ENCODE measurements at regions not wholly inside any gene's neighbourhood (a gene's known extent, or its start where the extent isn't known, plus 50 kb on each side); places are given as distances from the start of the nearest gene placed in this dataset.
"Not testable (repeated sequence)": the region's sequence is repeated elsewhere in the genome, so short reads cannot be mapped to it uniquely, and the experiment has no call there.

DNA sequence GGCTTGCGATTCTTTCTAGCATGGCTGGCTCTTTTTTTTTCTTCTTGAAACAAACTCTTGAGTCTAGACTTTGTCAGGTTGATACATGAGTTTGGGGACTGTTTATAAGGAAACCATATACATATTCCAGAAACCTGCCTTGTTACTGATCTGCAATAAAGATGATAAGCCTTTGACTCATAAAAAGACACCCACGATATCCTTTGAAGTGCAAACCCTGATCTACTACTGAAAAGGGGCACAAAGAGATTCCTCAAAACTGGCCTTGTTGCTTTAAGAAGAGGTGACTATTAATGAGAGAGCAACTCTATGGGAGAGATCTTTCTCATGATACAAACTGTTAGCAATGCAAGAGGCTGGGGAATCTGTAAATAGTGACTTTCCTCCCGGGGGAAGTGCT, 247.1 kb downstream of the ANKRD30B start:
- DNase-seq = not testable (repeated sequence)

DNA sequence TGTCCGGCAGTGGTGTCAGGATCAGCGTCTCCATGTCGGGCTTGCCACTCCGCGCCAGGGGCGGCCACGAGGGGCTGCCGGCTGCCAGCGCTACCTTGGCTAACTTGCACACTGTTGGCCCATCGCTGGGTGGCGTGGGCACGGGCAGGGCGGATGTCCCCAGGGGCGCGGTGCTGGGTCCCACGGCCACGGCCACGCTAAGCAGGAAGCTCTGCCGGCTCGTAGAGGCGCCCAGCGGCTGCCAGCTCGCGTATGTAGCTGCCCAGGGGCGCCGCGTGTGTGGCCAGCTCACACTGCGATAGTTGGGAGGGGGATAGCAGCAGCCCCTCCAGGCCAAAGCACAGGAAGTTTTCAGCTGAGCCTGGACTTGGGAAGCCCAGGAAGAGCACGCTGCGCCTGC, 249.4 kb downstream of the ANKRD30B start:
- DNase-seq = no peak

DNA sequence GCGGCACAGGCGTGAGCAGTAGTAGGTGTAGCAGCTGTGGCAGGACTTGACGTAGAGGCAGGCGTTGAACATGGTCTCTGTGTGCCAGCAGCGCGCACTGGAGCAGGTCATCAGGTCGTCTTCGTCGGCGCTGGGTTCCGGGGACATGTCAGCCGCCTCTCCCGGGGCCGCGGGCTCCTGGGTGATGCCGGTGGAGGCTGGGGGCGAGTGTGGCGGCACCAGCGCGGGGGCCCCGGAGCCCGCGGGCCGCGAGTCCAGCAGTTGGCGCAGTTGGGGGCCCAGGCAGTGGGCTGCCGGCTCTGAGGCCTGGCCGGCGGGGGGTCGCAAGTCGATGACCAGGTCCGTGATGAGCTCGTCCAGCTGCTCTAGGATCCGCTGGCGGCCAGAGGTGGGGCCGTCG, 249.9 kb downstream of the ANKRD30B start:
- DNase-seq = not testable (repeated sequence)

DNA sequence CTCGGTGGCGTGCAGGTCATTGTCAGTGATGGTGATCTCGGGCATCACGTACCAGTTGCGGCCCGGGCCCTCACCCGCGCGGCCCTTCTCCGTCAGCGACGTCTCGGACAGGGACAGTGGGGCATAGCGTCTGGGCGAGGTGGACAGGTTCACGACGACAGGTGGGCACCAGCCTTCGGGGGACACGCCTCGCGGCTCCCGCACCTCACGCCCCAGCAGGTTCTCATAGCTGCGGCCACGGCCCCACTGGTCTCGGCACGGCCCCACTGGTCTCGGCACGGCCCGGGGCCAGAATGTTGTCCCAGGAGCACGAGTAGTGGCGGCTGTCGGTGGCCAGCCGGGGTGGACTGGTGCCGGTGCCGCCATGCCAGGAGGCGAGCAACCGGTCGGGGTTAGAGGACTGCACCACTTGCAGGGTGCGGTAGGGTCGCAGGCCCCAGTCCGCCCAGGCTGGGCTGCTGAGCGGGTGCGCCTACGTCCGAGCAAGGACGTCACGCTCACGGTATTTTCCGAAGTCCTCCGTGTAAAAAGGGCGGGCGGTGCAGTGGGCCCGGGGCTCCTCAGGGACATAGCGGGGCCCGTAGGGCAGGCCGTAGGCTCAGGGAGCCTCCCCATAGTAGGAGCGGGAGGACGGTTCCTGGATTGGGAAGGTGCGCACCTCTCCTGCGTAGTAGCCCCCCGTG, 250.5 kb downstream of the ANKRD30B start:
- not testable (repeated sequence) for DNase-seq

DNA sequence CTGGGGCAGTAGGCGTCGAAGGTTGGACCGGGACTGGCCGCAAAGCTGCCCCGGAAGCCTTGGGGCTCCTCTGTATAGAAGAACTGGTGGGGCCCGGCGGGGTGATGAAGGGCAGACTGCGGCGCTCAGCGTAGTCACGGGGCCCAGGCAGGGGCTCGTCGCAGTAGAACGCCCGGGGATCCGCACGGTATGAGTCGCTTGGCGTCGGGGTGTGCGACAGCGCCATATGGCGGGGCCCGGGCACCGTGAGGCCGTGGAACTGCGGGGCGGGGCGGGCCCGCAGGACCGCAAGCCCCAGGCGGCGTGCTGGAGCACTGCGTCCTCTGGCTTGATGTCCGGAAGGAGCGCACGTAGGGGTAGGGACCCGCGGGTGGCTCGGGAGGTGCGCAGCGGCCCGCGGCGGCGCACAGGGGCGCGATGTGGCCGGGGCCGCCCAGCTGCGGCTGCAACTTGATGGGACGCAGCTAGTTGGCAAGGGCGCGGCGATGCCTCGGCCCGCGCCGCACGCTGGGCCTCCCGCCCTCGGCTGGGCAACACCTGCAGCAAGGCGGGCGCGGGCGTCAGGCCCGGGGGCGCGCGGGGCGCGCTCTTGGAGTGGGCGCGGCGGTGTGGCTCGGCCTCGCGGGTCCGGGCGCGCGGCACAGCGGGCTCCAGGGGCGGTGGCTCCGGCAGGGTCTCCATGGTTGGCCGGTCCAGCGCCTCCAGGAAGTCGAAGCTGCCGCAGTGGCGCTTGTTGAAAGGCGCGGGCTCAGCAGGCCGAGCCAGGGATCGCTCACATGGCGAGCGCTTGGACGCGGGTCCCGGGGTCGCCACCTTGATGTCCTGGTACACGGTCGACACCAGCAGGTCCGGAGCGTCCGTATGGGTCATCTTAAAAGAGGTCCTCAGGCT, 251.4 kb downstream of the ANKRD30B start:
- DNase-seq = no peak

DNA sequence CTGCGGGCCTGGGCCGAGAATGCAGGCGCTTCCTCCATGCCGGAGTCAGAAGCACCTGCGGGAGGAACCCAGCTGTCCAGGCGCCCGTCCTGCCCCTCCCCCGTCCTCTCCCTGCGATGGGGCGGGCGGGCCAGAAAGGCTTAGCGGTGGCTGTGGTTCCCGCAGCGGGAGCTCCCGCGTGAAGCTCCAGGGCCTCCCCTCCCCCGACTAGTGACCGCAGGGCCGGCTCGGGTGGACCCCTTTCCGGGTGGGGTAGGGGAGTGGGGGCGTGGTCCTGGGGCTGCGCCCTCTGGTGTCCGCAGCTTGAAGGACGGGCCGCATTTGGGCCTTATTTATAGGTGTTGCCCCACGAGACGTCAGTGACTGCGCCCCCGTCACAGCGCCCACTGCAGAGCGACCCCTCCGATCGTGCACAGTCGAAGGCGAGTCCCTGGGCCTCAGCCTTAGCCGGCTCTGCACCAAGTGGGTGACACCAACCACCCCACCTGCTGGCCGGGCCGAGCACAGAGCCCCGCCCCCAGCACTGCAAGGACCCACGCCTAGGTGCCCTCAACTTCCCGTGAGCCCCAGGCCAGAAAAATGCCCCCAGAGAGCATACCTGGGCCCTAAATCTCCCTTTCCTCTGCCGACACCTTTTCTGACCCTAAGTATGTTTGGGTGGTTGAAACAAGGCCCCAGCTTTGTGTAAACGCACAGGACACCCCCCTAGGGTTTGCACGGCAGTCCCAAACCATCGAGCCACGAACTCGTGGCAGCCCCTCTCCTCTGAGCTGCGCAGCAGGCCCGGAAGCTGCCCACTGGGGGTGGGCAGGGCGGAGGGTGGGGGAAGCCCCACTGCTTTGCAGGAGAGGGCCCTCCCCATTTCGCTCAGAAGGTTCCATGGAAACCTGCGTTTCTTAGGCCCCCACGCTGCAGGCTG, 252.4 kb downstream of the ANKRD30B start:
- not testable (repeated sequence) for DNase-seq

DNA sequence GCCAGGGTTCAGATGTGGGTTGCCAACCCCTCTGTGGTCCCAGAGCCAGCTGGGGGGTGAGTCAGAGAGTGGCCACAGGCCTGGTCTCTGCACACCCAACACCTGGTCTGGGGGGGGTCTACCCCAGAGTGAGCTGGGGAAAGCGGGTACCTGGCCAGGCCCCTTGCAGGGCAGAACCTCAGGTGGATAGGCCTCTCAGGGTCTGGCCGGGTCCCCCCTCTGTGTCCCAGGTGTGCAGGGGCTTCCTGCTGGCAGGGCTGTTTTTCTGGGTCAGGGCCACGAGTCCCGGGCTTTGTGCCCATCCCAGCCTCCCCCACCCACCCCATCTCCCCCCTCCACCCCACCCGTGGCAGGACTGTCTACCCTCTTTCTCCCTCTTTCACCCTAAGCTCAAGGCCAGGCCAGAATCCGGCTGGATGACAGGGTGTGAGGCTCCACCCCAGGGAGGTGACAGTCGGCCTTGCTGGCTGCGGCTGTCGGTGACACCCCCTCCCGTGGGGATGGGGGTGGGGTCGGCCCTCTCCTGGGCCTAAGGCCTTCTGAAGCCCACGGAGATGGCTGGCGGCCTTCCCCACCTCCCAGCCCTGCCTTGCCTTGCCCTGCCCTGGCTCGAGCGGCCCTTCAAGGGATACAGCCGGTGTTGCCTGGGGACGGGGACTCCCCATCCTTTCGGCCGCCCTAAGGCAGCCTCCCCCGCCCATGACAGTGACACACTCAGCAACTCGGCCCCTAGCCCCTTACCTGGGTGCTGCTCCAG, 253.2 kb downstream of the ANKRD30B start:
- DNase-seq = not testable (repeated sequence)

DNA sequence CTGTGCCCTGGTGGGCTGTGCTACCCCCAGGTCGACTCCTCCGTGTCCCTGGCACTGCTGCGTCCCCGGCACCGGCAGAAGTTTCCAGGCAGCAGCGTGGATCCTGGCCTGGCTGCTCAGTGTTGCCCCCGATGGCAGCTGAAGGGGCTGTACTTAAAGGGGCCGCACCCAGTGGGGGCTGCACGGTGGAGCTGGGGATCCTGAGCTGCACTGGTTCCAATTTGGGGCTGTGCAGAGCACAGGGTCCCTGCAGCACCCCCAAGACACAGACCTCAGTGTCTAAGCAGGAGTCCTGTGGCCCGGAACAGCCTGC, 253.8 kb downstream of the ANKRD30B start:
- not testable (repeated sequence) for DNase-seq

DNA sequence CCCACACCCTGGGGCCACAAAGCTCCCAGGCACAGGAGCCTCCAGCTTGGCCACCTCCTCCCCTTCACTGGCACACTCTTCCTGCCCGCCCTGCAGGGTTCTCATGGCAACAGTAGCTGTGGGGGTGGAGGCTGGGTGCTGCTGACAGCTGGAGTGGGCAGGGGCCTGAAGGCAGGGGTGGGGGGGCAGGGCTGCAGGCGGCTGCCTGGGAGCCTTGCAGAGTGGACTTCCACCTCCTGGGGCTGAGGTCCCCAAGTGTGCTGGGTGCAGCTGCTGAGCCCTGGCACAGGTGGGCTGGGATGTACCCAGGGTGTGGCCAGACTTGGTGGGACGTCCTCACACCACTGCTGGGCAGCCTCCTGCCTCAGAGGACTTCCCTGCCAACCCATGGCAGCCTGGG, 254.8 kb downstream of the ANKRD30B start:
- DNase-seq = not testable (repeated sequence)

DNA sequence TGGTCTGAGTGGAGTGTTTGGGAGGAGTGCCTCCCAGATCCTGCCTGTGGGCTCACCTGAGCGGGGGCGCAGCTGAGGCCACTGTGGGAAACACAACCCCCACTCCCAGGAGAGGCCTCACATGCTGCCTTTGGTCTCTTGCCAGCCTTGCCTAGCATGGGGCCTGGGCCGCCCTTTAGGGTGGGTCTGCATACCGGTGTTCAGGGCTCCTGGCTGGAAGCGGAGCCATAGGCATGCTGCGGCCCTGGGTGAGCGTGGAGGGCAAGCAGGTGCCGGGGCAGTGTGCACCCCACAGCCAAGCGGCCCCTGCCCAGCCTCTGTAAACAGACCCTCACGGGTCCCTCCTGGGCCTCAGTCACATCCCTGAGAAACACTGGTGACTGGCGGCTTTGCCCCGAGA, 255.3 kb downstream of the ANKRD30B start:
- DNase-seq = not testable (repeated sequence)

DNA sequence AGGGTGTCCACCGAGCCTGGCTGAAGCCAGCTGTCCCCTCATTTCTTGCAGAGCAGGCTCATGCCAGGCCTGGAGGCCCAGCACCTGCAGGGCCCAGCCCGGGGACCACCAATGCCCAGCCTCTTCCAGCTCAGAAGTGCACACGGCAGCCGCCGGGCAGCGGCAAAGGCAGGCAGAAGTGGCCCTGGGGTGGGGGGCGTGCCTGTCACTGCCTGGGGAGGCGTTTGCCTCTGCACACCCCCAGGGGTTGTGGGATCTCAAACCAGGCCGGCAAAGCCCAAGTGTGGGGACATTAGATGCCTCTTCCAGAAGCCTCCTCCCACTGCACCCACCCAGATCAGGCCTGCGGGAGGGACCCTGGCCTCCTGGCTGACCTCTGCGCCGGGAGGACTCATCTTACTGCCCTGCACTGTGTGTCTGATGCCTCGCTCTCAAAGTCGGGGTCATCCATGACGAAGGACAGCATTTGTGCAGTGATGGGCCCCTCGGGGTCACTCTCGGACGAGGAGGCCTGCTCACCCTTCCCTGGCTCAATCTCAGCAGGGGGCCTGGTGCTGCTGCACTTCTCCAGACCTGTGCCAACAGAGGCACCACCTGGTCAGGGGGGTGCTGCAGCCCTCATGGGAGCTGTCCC, 255.8 kb downstream of the ANKRD30B start:
- DNase-seq = not testable (repeated sequence)

DNA sequence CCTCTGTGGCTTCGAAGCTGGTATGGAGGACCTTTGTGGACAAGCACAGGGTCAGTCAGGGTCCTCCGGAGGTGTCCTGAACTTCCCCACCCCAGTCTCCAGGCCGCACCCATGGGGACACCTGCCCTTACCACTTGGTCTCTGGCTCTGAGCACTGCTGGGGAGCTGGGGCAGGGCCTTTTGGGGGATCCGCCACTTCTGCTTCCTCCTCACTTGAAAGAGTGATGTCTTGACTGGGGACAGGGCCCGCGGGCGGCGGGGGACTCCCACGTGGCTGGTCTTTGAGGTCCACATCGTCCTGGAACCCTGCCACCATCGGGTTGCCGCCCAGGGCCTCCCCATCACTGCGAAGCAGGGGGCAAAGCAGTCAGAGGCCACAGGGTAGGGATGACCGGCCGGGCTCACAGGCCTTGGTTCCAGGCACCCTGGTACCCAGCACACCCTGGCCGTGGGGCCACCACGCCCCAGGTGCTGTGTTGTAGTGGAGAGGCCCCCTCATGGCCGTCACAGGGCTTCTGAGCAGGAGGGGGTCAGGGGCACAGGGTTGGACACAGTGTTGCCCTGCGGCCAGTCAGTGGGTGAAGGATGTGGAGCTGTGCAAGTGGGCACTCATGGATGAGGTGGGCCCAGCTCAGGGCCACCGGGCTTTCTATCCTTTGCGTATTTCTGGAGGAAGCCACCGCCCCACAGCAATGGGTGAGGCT, 256.4 kb downstream of the ANKRD30B start:
- DNase-seq = not testable (repeated sequence)

DNA sequence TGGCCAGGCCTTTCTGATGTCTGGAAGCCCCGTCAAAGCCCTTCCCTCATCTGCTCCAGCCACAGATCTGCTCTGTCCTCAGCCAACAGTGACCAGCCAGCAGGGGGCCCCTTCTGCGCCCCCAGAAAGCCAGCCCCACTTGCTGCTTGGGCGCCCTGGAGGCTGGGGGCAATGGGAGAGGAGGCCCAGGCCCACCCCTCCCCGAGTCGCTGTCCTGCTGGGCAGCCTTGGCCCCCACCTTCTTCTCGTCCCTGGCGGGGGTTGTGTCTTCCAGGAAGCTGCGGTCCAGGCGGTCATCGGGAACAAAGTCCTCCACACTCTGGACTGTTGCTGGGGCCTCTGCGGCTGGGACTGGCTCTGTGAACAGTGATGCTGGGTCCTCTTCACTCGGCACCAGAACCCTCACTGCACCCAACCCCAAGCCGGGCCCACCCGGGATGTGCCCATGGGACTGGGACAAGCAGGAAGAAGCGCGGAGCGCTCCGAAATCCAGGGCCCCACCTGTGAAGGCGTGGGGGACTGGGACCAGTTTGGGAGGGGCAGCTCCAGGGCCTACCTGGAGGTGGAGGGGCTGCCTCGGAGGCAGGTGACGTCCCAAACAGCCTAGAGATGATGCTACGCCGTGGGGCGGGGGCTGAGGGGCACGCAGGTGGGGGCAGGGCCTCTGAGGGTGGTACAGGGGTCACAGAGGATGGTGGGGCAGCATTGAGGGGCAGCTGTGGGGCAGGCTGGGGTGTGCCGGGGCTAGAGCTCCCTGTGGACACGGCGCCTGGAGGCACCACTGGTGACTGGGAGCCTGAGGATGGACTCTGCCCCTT, 257.6 kb downstream of the ANKRD30B start:
- DNase-seq = no peak

DNA sequence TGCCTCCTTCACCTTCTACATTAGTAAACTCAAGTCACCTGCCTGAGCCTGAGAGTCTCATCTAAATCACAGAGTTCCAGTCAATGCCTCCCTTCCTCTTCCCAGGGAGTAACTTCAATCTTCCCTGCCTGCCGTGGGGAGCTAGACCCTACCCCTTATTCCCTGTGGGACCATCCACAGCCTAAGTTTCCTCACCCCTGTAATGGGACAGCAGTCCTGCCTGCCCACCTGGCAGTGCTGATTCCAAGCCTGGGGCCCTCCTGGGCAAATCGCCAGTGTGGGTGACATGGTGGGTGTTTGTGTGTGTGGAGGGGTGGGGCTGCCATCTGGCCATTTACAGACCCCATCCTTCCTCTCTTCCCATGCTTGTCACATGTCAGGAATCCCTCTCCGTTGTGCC, 258.6 kb downstream of the ANKRD30B start:
- not testable (repeated sequence) for DNase-seq

DNA sequence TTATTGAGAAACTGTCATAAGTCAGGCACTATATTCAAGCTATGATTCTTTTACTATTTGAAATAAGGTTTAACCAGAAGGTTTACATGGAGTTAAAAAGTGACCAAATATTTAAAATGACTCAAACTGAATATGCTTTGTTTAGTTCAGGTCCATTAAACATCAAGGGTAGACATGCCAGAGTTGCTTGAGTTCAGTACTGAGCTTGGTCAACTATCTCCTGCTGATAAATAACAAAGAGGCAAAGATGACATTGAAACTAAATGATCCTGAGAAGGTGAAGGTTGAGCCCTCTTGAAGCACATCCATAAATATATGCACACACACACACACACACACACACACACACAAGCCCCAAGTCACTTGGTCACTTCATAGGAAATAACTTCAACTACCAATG, 278.1 kb downstream of the ANKRD30B start:
- DNase-seq = not testable (repeated sequence)

DNA sequence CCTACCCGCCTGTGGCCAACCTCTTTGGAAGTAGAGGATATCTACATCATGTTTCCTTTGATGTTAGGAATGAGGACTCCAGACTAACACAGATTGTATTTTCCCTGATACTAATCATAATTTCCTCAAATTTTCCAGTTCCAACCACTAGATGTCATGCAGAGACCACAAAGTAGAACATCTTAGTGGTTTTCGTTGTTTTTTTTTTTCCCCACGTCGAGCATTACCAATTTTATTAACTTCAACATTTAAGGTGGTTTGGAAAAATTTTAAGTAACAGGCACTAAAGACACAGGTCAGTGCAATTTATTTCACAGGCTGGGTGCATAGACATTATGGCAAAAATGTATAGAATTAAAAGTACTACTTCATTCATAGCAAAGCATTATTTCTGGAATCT, 280.1 kb downstream of the ANKRD30B start:
- DNase-seq = not testable (repeated sequence)

DNA sequence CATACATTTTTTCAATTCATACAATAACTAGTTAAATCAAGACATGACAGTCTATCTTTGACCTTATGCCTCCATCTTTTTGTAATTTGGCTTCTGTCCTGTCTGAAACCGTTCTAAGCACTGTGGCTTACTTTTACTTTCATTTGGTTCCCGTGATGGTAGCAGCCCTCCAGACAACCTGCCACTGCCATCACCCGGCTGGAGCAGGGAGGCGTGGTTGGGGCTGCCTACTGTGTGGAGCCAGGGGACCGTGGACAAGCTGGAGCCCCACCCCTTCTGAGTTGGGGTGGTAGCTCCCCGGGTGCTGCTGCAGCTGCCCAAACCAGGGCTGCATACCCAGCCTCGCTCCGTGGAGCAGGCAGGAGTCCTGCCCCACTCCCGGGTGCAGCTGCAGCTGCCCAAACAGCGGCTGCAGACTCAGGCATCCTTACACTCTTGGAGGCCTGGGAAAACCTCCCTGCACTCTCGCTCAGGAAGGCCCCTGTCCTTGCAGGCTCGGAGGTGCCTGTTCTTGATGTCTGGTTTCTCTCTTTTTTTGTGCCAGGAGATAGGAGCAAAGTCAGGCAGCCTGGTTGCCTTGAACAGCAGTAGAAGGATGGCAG, 312.4 kb downstream of the ANKRD30B start:
- DNase-seq = not testable (repeated sequence)

DNA sequence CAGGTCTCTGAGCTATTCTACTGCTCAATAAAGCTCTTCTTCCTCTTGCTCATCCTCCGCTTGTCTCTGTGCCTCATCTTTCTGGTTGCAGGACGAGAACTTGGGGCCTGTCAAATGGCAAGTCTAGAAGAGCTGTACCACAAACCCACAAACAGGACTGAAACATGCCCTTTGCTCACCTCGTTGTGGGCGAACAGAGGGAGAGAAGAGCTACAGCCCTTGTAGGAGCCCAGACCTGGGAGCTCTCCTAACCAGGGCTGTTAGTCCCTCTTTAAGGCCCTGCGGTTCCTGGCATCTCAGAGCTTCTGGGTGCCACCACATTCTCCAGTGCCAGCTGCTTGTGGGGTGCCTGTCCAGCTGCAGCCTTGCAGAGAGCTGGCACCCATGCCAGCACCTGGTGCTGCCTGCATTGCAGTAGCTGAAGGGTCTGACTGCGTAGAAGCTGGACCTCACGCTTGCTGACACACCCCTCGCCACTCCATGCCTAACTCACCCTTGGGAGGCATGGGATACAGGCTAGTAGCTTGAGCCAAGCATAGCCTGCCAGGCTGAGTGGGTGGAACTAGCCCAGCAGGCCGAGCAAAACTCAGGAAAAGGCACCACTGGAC, 313.4 kb downstream of the ANKRD30B start:
- DNase-seq = not testable (repeated sequence)

DNA sequence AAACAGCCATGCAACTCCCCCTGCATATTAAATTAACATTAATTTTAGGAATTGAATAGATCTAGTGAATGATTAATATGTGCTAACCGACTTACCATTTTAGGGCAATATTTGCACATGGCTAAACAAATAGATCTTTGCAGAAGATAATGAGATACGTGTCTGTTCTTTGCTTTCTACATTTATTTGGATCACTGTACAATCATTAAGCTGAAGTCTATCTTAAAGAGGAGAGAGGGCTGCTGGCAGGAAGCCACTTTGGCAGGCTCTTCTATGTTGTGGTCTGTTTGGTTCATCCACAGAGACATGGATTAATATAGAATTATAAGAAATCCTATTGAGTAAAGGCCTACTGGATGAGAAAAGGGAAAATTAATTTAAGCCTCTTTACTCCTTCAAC, 318.5 kb downstream of the ANKRD30B start:
- DNase-seq = not testable (repeated sequence)

All from COR-L47 (cell line).